Activated B cell treated with CpG ODN at 0.5 μM for 24 hours (primary cell): ENCODE measurements at regions not wholly inside any gene's neighbourhood (a gene's known extent, or its start where the extent isn't known, plus 50 kb on each side); places are given as distances from the start of the nearest gene placed in this dataset.

Source experiments
- ATAC-seq: fragments of 200-7000 bp; cut with Tn5 transposase; one replicate; pipeline ENCODE4 v1.10.0; 2021; ENCODE audit warnings: low read depth, mild to moderate bottlenecking, moderate library complexity
- CTCF ChIA-PET: fragments of 350-600 bp; sonication (Branson Sonifier 250); formaldehyde crosslinking; loops from one replicate; lab custom pipeline; 2021; ENCODE audit warnings: antibody characterized with exemption; lab: Charles Lee
- POLR2A ChIA-PET: fragments of 350-600 bp; sonication (Branson Sonifier 250); formaldehyde crosslinking; loops from one replicate; lab custom pipeline; 2021; ENCODE audit warnings: antibody characterized with exemption; lab: Charles Lee
- DNase-seq: peaks from one replicate; pipeline ENCODE4 v3.0.0; 2022
- H3K27ac Mint-ChIP-seq: one replicate; pipeline ENCODE4 v1.8.0; 2020; ENCODE audit warnings: mixed read lengths
- H3K27me3 Mint-ChIP-seq: one replicate; pipeline ENCODE4 v1.8.0; 2021; ENCODE audit warnings: mixed read lengths
- H3K36me3 Mint-ChIP-seq: one replicate; pipeline ENCODE4 v1.8.0; 2021; ENCODE audit warnings: low read depth, mixed read lengths
- H3K4me1 Mint-ChIP-seq: one replicate; pipeline ENCODE4 v1.8.0; 2021; ENCODE audit warnings: mixed read lengths
- H3K4me3 Mint-ChIP-seq: one replicate; pipeline ENCODE4 v1.8.0; 2020; ENCODE audit warnings: mild to moderate bottlenecking, mixed read lengths
- H3K9me3 Mint-ChIP-seq: one replicate; pipeline ENCODE4 v1.8.0; 2020; ENCODE audit warnings: mixed read lengths
- CTCF ChIP-seq: fragments of 200-600 bp; IDR thresholded peaks from one replicate; pipeline ENCODE4 v1.8.0; 2022; ENCODE audit warnings: antibody characterized with exemption, mild to moderate bottlenecking
- intact Hi-C: fragments of 100-400 bp; cut with micrococcal nuclease; formaldehyde crosslinking; loops from one replicate; pipeline ENCODE4 v1.15.1; 2024

GRCh38 chr10:112052166-112052565 is 131.4 kb downstream of the GPAM start:
- Mint-ChIP-seq H3K36me3 (no peaks in the 10 kb centered on the region), H3K27ac (no peak overlapping the region), H3K27me3 (no peaks in the 10 kb centered on the region), H3K4me1 (no peaks in the 10 kb centered on the region), H3K9me3 (no peaks in the 10 kb centered on the region), H3K4me3 (no peak overlapping the region)
- CTCF ChIA-PET = no interaction called here
- DNase-seq (no peak), ATAC-seq (no peak)
- intact Hi-C loops = no loop called here
- TF ChIP-seq CTCF = no peak
- POLR2A ChIA-PET = no interaction called here

GRCh38 chr10:112053895-112054294 is 129.7 kb downstream of the GPAM start:
- Mint-ChIP-seq H3K27me3 (no peaks in the 10 kb centered on the region), H3K4me3 (no peak overlapping the region), H3K4me1 (no peaks in the 10 kb centered on the region), H3K36me3 (no peaks in the 10 kb centered on the region), H3K9me3 (no peaks in the 10 kb centered on the region), H3K27ac (no peak overlapping the region)
- CTCF ChIA-PET = no interaction called here
- TF ChIP-seq CTCF = no peak
- ATAC-seq (no peak), DNase-seq (no peak)
- intact Hi-C loops = no loop called here
- POLR2A ChIA-PET = no interaction called here

GRCh38 chr10:112054516-112054915 is 129.0 kb downstream of the GPAM start:
- H3K27ac Mint-ChIP-seq = no peak overlapping the region
- no peak for TF ChIP-seq CTCF
- DNase-seq (no peak), ATAC-seq (no peak)
- CTCF ChIA-PET = no interaction called here
- H3K4me3 Mint-ChIP-seq = no peak overlapping the region
- H3K36me3 Mint-ChIP-seq = no peaks in the 10 kb centered on the region
- intact Hi-C loops = no loop called here
- POLR2A ChIA-PET = no interaction called here
- H3K4me1 Mint-ChIP-seq = no peaks in the 10 kb centered on the region
- no peaks in the 10 kb centered on the region for H3K9me3 Mint-ChIP-seq
- no peaks in the 10 kb centered on the region for H3K27me3 Mint-ChIP-seq

- no peaks in the 10 kb centered on the region for H3K4me1 Mint-ChIP-seq
- no peak overlapping the region for H3K27ac Mint-ChIP-seq
- H3K27me3 Mint-ChIP-seq = no peaks in the 10 kb centered on the region
- no peaks in the 10 kb centered on the region for H3K36me3 Mint-ChIP-seq
- TF ChIP-seq CTCF = no peak
- no peak for DNase-seq
- no peak for ATAC-seq
- H3K9me3 Mint-ChIP-seq = no peaks in the 10 kb centered on the region
- POLR2A ChIA-PET = no interaction called here
- H3K4me3 Mint-ChIP-seq = no peak overlapping the region
- intact Hi-C loops = no loop called here
- CTCF ChIA-PET = no interaction called here
Measured at GRCh38 chr10:112057072-112057471, 126.5 kb downstream of the GPAM start.

- ATAC-seq = no peak
- no peak for DNase-seq
- Mint-ChIP-seq H3K9me3 (no peaks in the 10 kb centered on the region), H3K4me3 (no peak overlapping the region), H3K27me3 (no peaks in the 10 kb centered on the region), H3K27ac (no peak overlapping the region), H3K36me3 (no peaks in the 10 kb centered on the region), H3K4me1 (no peaks in the 10 kb centered on the region)
- ChIA-PET POLR2A (no interaction called here), CTCF (no interaction called here)
- TF ChIP-seq CTCF = no peak
- intact Hi-C loops = no loop called here
Measured at GRCh38 chr10:112059220-112059619, 124.3 kb downstream of the GPAM start.
